Activated naive CD8-positive, alpha-beta T cell treated with anti-CD3 and anti-CD28 coated beads, Interleukin-2, amount 50 U/mL, for 16 hours (primary cell): ENCODE measurements at regions not wholly inside any gene's neighbourhood (a gene's known extent, or its start where the extent isn't known, plus 50 kb on each side); places are given as distances from the start of the nearest gene placed in this dataset.

ENCODE experiments used
- DNase-seq: peaks from one replicate; pipeline ENCODE4 v3.0.0-alpha.2; 2020; ENCODE audit warnings: low read depth, low spot score

GRCh38 chr10:78781251-78781913, 287.4 kb upstream of the ZMIZ1 start:
- no peak for DNase-seq

- no peak for DNase-seq
These were observed 286.8 kb upstream of the ZMIZ1 start for GRCh38 chr10:78781991-78782390.

- DNase-seq, result no peak
These were observed 286.3 kb upstream of the ZMIZ1 start for GRCh38 chr10:78782441-78782840.

- no peak for DNase-seq
These were observed 285.0 kb upstream of the ZMIZ1 start for GRCh38 chr10:78783753-78784152.

GRCh38 chr10:78784546-78784945, 284.2 kb upstream of the ZMIZ1 start:
- no peak for DNase-seq

- no peak for DNase-seq
These were observed 283.7 kb upstream of the ZMIZ1 start for GRCh38 chr10:78785066-78785465.

GRCh38 chr10:78785991-78786390, 282.8 kb upstream of the ZMIZ1 start:
- no peak for DNase-seq

GRCh38 chr10:78787125-78787524, 281.6 kb upstream of the ZMIZ1 start:
- DNase-seq, result no peak

- DNase-seq, result no peak
These were observed 273.9 kb upstream of the ZMIZ1 start for GRCh38 chr10:78794736-78795455.

GRCh38 chr10:78798976-78799730, 269.6 kb upstream of the ZMIZ1 start:
- DNase-seq, result no peak

- DNase-seq, result no peak
These were observed 268.8 kb upstream of the ZMIZ1 start for GRCh38 chr10:78800006-78800405.

GRCh38 chr10:78800535-78801320, 268.0 kb upstream of the ZMIZ1 start:
- no peak for DNase-seq

GRCh38 chr10:78802431-78802830, 266.3 kb upstream of the ZMIZ1 start:
- DNase-seq, result no peak

GRCh38 chr10:78802866-78803265, 265.9 kb upstream of the ZMIZ1 start:
- DNase-seq, result no peak

- DNase-seq, result no peak
These were observed 265.1 kb upstream of the ZMIZ1 start for GRCh38 chr10:78803710-78804109.

GRCh38 chr10:78804411-78805032, 264.2 kb upstream of the ZMIZ1 start:
- DNase-seq, result no peak

GRCh38 chr10:78805176-78805575, 263.6 kb upstream of the ZMIZ1 start:
- no peak for DNase-seq

- no peak for DNase-seq
These were observed 262.0 kb upstream of the ZMIZ1 start for GRCh38 chr10:78806681-78807221.

GRCh38 chr10:78807504-78808203, 261.1 kb upstream of the ZMIZ1 start:
- no peak for DNase-seq

GRCh38 chr10:78808286-78808685, 260.5 kb upstream of the ZMIZ1 start:
- no peak for DNase-seq
